Epithelial cell of proximal tubule (primary cell): ENCODE measurements at regions not wholly inside any gene's neighbourhood (a gene's known extent, or its start where the extent isn't known, plus 50 kb on each side); places are given as distances from the start of the nearest gene placed in this dataset.
"Not testable (repeated sequence)": the region's sequence is repeated elsewhere in the genome, so short reads cannot be mapped to it uniquely, and the experiment has no call there.

ENCODE experiments used
- DNase-seq: peaks from one replicate; pipeline ENCODE4 v3.0.0-alpha.2; 2011; ENCODE audit warnings: low read depth
- H3K4me3 ChIP-seq: 2 replicates; pipeline ENCODE4 v1.5.1; 2011; ENCODE audit warnings: low read depth, mild to moderate bottlenecking, low read length
- TF ChIP-seq, protein P1 (sequence below): conservative IDR thresholded peaks from 2 replicates; pipeline ENCODE4 v1.5.1; 2012; ENCODE audit warnings: low read depth, mild to moderate bottlenecking, low read length

DNA sequence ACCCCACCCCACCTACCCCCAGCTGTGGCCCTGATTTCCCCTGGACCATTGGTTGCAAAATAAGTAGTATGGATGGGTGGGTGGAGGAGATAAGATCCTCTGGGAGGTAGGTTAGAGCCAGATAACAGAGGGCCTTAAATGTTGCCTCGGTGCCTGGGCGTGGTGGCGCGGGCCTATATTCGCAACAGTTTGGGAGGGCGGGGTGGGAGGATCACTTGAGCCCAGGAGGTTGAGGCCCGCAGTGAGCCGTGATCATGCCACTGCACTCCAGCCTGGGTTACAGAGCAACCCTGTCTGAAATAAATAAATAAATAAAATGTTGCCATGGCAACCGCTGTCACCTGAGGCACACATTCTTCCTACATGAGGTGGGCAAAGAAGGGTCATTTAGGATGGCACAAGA is 103.3 kb upstream of the GATA6 start:
- no peak for DNase-seq
- no peak overlapping the region for H3K4me3 ChIP-seq
- TF ChIP-seq, protein P1, sequence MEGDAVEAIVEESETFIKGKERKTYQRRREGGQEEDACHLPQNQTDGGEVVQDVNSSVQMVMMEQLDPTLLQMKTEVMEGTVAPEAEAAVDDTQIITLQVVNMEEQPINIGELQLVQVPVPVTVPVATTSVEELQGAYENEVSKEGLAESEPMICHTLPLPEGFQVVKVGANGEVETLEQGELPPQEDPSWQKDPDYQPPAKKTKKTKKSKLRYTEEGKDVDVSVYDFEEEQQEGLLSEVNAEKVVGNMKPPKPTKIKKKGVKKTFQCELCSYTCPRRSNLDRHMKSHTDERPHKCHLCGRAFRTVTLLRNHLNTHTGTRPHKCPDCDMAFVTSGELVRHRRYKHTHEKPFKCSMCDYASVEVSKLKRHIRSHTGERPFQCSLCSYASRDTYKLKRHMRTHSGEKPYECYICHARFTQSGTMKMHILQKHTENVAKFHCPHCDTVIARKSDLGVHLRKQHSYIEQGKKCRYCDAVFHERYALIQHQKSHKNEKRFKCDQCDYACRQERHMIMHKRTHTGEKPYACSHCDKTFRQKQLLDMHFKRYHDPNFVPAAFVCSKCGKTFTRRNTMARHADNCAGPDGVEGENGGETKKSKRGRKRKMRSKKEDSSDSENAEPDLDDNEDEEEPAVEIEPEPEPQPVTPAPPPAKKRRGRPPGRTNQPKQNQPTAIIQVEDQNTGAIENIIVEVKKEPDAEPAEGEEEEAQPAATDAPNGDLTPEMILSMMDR = no peak

DNA sequence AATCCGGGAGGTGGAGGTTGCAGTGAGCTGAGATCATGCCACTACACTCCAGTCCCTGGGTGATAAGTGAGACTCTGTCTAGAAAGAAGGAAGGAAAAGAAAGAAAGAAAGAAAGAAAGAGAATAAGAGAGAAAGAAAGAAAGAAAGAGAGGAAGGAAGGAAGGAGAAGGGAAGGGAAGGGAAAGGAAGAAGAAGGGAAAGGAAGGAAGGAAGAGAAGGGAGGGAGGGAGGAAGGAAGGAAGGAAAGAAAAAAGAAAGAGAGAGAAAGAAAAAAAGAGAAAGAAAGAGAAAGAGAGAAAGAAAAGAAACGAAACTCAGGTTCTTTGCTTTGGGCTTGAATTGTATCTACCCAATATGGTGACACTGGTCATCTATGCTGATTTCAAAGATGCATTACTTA is 102.3 kb upstream of the GATA6 start:
- no peak overlapping the region for H3K4me3 ChIP-seq
- TF ChIP-seq, protein P1 = no peak
- no peak for DNase-seq

DNA sequence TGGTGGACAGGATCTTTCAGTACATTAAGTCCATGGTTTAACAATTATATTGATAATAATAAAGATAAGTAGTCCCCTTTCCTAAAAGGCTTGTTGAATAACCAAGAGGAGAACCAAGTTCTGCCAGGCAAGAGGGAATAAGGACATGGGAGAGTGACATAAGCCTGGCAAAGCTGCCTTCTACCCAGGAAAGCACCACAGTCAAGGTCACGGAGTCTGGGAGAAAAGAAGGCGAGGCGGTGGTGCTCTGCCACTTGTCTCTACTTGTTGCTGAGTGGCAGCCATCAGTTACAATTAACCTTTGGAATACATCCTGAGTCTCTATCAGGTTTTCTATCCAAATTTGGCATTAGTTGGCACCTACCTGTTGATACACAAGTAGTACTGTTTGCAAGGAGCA is 101.7 kb upstream of the GATA6 start:
- no peak overlapping the region for H3K4me3 ChIP-seq
- DNase-seq = no peak
- TF ChIP-seq, protein P1 = no peak

DNA sequence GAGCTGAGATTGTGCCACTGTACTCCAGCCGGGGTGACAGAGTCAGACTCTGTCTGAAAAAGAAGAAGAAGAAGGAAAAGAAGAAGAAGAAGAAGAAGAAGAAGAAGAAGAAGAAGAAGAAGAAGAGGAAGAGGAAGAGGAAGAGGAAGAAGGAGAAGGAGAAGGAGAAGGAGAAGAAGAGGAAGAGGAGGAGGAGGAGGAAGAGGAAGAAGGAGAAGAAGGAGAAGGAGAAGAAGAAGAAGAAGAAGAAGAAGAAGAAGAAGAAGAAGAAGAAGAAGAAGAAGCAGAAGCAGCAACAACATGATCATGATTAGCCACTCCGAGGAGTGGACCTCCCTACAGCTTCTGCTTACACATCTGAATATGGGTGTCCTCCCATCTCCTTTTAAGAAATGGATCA is 100.6 kb upstream of the GATA6 start:
- DNase-seq, H3K4me3 ChIP-seq: not testable (repeated sequence)

DNA sequence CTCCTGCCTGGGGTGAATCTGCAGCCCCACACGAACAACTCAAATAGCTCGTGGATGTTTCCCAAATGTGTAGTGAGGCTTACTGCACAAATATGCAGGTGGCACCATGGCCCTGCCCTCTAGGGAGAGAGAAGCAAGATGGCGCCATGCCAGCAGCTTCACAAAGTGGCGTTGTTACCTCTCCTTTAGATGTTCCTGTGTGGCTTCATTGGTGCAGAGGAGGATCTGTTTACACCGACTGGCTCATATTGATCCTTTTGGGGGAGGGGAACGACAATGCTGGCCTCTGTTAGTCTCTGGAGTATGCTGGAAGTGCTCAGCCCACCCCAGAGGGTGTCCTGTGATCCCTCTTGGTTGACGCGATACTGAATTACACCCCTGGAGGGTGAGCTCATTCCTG is 99.5 kb upstream of the GATA6 start:
- TF ChIP-seq, protein P1 = no peak
- DNase-seq = no peak
- H3K4me3 ChIP-seq = no peak overlapping the region

DNA sequence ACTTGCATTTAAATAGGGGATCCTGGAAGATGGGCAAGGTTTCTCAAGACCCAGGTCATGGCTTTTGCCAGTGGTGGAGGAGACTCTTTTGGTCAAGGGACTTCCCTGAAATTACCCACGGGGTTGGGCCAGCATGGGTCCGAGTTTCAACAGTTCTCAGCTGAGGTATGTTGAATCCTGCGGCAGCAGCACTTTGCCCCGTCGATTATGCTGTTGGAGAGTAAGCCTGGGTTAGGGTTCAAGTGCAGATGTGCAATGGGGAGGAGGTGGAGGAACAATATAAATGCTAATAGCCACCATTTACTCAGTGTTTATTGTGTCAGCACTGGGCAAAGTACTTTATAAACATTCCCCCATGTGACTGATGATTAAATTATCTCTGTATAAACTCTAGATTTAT is 96.0 kb upstream of the GATA6 start:
- TF ChIP-seq, protein P1 = no peak
- DNase-seq = no peak
- no peak overlapping the region for H3K4me3 ChIP-seq

DNA sequence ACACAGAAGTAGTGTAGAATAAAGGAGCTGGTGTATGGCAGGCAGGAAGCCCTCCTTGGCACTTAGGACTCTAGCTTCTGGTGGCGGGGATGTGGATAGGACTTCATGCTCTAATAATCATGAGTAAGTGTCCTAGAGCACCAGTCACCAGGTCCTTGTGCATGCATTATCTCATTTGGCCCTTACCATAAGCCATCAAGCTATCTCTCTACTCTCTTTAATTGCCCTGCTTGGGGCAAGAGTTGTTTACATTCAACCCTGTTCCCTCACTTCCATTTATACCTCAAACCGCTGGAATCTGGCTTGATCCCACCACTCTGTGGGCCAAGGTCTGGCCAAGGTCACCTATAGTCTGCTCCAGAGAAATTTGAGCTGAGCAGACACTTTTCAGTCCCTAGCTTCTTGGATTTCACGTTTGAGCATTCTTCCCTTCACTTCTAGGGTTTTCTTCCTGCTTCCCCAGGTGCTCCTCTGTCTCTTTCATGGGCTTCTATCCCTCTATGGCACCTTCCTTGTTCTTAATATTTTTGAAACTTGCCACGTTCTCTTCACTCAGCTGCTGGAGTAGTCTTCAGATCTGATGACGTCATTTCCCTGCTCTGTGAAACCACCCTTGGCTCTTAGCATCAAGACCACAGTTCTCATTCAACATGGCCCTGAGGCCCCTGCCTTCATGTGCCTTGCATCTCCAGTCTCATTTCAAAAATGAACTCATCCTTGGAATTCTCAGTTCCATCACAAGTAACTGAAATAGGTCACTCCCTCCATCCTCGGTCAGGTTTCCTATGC is 94.9 kb upstream of the GATA6 start:
- TF ChIP-seq, protein P1 = no peak
- no peak overlapping the region for H3K4me3 ChIP-seq
- DNase-seq = no peak
